ENCODE measurements at regions not wholly inside any gene's neighbourhood (a gene's known extent, or its start where the extent isn't known, plus 50 kb on each side); places are given as distances from the start of the nearest gene placed in this dataset.
"Not testable (repeated sequence)": the region's sequence is repeated elsewhere in the genome, so short reads cannot be mapped to it uniquely, and the experiment has no call there.

- DNase-seq (ENCODE audit: low spot score), result no peak
Observed at GRCh38 chr6:48733581-48733980, 622.6 kb upstream of the PTCHD4 start.

- DNase-seq (ENCODE audit: low spot score), result no peak
Observed at GRCh38 chr6:48714699-48715098, 603.7 kb upstream of the PTCHD4 start.

GRCh38 chr6:48714250-48714649, 603.3 kb upstream of the PTCHD4 start:
- no peak for DNase-seq (ENCODE audit: low spot score)

- DNase-seq (ENCODE audit: low spot score), result no peak
Observed at GRCh38 chr6:48713612-48714011, 602.6 kb upstream of the PTCHD4 start.

GRCh38 chr6:48706310-48706709, 595.3 kb upstream of the PTCHD4 start:
- DNase-seq (ENCODE audit: low spot score), result no peak

GRCh38 chr6:48701572-48701971, 590.6 kb upstream of the PTCHD4 start:
- no peak for DNase-seq (ENCODE audit: low spot score)

GRCh38 chr6:48695872-48696271, 584.9 kb upstream of the PTCHD4 start:
- DNase-seq (ENCODE audit: low spot score), result no peak

GRCh38 chr6:48691420-48691819, 580.4 kb upstream of the PTCHD4 start:
- no peak for DNase-seq (ENCODE audit: low spot score)

GRCh38 chr6:48689498-48689897, 578.5 kb upstream of the PTCHD4 start:
- no peak for DNase-seq (ENCODE audit: low spot score)

GRCh38 chr6:48678390-48678789, 567.4 kb upstream of the PTCHD4 start:
- no peak for DNase-seq (ENCODE audit: low spot score)

- DNase-seq (ENCODE audit: low spot score), result no peak
Observed at GRCh38 chr6:48671505-48671904, 560.5 kb upstream of the PTCHD4 start.

GRCh38 chr6:48670546-48670945, 559.5 kb upstream of the PTCHD4 start:
- DNase-seq (ENCODE audit: low spot score), result no peak

GRCh38 chr6:48667797-48668196, 556.8 kb upstream of the PTCHD4 start:
- DNase-seq (ENCODE audit: low spot score), result no peak

GRCh38 chr6:48664826-48665225, 553.8 kb upstream of the PTCHD4 start:
- DNase-seq (ENCODE audit: low spot score), result no peak

GRCh38 chr6:48658915-48659314, 547.9 kb upstream of the PTCHD4 start:
- no peak for DNase-seq (ENCODE audit: low spot score)

GRCh38 chr6:48641544-48641943, 530.5 kb upstream of the PTCHD4 start:
- no peak for DNase-seq (ENCODE audit: low spot score)

- not testable (repeated sequence) for DNase-seq (ENCODE audit: low spot score)
Observed at GRCh38 chr6:48638796-48639195, 527.8 kb upstream of the PTCHD4 start.

- no peak for DNase-seq (ENCODE audit: low spot score)
Observed at GRCh38 chr6:48630511-48630910, 519.5 kb upstream of the PTCHD4 start.

GRCh38 chr6:48628316-48628715, 517.3 kb upstream of the PTCHD4 start:
- no peak for DNase-seq (ENCODE audit: low spot score)

- no peak for DNase-seq (ENCODE audit: low spot score)
Observed at GRCh38 chr6:48626421-48626820, 515.4 kb upstream of the PTCHD4 start.

GRCh38 chr6:48624631-48625030, 513.6 kb upstream of the PTCHD4 start:
- no peak for DNase-seq (ENCODE audit: low spot score)

GRCh38 chr6:48619771-48620170, 508.8 kb upstream of the PTCHD4 start:
- DNase-seq (ENCODE audit: low spot score), result no peak

- no peak for DNase-seq (ENCODE audit: low spot score)
Observed at GRCh38 chr6:48615041-48615440, 504.0 kb upstream of the PTCHD4 start.

GRCh38 chr6:48614326-48614725, 503.3 kb upstream of the PTCHD4 start:
- DNase-seq (ENCODE audit: low spot score), result no peak

Data from putamen (tissue), 1 donor.